GM12878 (cell line): ENCODE measurements at regions not wholly inside any gene's neighbourhood (a gene's known extent, or its start where the extent isn't known, plus 50 kb on each side); places are given as distances from the start of the nearest gene placed in this dataset.

Experiments used
- ATAC-seq: fragments of 200-7000 bp; cut with Tn5 transposase; 3 replicates; pipeline ENCODE4 v1.9.1; 2020; ENCODE audit warnings: mild to moderate bottlenecking, moderate library complexity
- BruUV-seq: library from RNA; stranded (reverse); fragments of 400-500 nt; replicated peaks from 2 replicates; lab custom pipeline; 2021; lab: Mats Ljungman, UMichigan
- CTCF ChIA-PET: fragments of 300-600 bp; sonication (Branson Sonifier 250); formaldehyde crosslinking; extraction: SDS; loops from one replicate; lab custom pipeline; 2021; ENCODE audit warnings: inconsistent platforms; lab: Yijun Ruan, JAX
- POLR2A ChIA-PET: fragments of 350-600 bp; formaldehyde crosslinking; extraction: SDS; loops from one replicate; lab custom pipeline; 2021; ENCODE audit warnings: inconsistent platforms; lab: Charles Lee
- RAD21 ChIA-PET: fragments of 300-600 bp; sonication (Branson Sonifier 250); formaldehyde crosslinking; loops from one replicate; lab custom pipeline; 2023; ENCODE audit warnings: antibody characterized with exemption; ENCODE audit not compliant: unreplicated experiment; lab: Charles Lee
- SMC1A ChIA-PET: fragments of 300-600 bp; sonication (Branson Sonifier 250); formaldehyde crosslinking; loops from one replicate; lab custom pipeline; 2023; ENCODE audit not compliant: unreplicated experiment, uncharacterized antibody; lab: Charles Lee
- DNase-seq: peaks from one replicate; pipeline ENCODE4 v3.0.0-alpha.2; 2011; ENCODE audit warnings: low read depth, low spot score
- FAIRE-seq: peaks from 3 replicates; lab custom pipeline; 2011; peaks lifted over from hg19 to GRCh38; lab: Jason Lieb, UNC
- H2AFZ ChIP-seq: 2 replicates; pipeline ENCODE4 v1.6.0; 2011; ENCODE audit warnings: low read depth, low read length, control low read depth; ENCODE audit not compliant: control insufficient read depth
- H3K27ac ChIP-seq: 2 replicates; pipeline ENCODE4 v1.5.1; 2011; ENCODE audit warnings: control low read depth; ENCODE audit not compliant: control insufficient read depth, insufficient read depth
- H3K27me3 ChIP-seq, 2 experiments: replicated peaks in 1 of 2; 2 replicates each; pipeline versions ENCODE4 v1.6.0 to v1.6.1; 2011; ENCODE audit warnings: low read length in 1 of 2; ENCODE audit not compliant: control insufficient read depth in 2 of 2, insufficient read depth in 2 of 2
- H3K36me3 ChIP-seq, 2 experiments: 2 replicates each; pipeline ENCODE4 v1.5.1; 2011; ENCODE audit warnings: low read length in 1 of 2; ENCODE audit not compliant: control insufficient read depth in 2 of 2, insufficient read depth in 2 of 2
- H3K4me1 ChIP-seq: 2 replicates; pipeline ENCODE4 v1.6.1; 2011; ENCODE audit warnings: mild to moderate bottlenecking, low read length, moderate library complexity, mixed read lengths; ENCODE audit not compliant: control insufficient read depth, insufficient read depth
- H3K4me2 ChIP-seq: 2 replicates; pipeline ENCODE4 v1.6.0; 2011; ENCODE audit warnings: control low read depth; ENCODE audit not compliant: control insufficient read depth, insufficient read depth
- H3K4me3 ChIP-seq: fragments of 200-600 bp; sonication (generic); 2 replicates; pipeline ENCODE4 v1.5.1; 2016
- H3K79me2 ChIP-seq: 2 replicates; pipeline ENCODE4 v1.6.0; 2011; ENCODE audit warnings: low read length; ENCODE audit not compliant: control insufficient read depth, insufficient read depth
- H3K9ac ChIP-seq: 2 replicates; pipeline ENCODE4 v1.8.0; 2011; ENCODE audit warnings: low read length, control low read depth, mixed read lengths; ENCODE audit not compliant: control insufficient read depth, insufficient read depth
- H3K9me3 ChIP-seq: replicated peaks from 3 replicates; pipeline ENCODE4 v1.5.1; 2011; ENCODE audit warnings: mild to moderate bottlenecking, low read length; ENCODE audit not compliant: control insufficient read depth, insufficient read depth
- H4K20me1 ChIP-seq: 2 replicates; pipeline ENCODE4 v1.6.0; 2011; ENCODE audit not compliant: control insufficient read depth, insufficient read depth
- BHLHE40 ChIP-seq, 2 experiments: fragments of 450-650 bp in 1 of 2; IDR thresholded peaks; 2 replicates each; pipeline ENCODE4 v1.6.1; 2011 to 2017; ENCODE audit warnings: low read depth in 2 of 2, borderline replicate concordance in 1 of 2, improper control_type of control experiment in 1 of 2, low read length in 1 of 2, mild to moderate bottlenecking in 1 of 2
- BMI1 ChIP-seq: fragments of 450-650 bp; IDR thresholded peaks from 2 replicates; pipeline ENCODE4 v1.6.1; 2016; ENCODE audit warnings: mild to moderate bottlenecking, moderate library complexity, borderline replicate concordance
- CBX5 ChIP-seq: sonication (generic); IDR thresholded peaks from 2 replicates; pipeline ENCODE4 v1.6.1; 2016; ENCODE audit warnings: low read depth, moderate library complexity, mild to moderate bottlenecking, inconsistent platforms
- EP300 ChIP-seq, 2 experiments: fragments of 150-350 bp in 1 of 2; IDR thresholded peaks; 2 replicates each; pipeline ENCODE4 v1.6.1; 2011 to 2012; ENCODE audit warnings: low read depth in 2 of 2, low read length in 2 of 2, borderline replicate concordance in 1 of 2, improper control_type of control experiment in 1 of 2, inconsistent platforms in 1 of 2; ENCODE audit not compliant: control insufficient read depth in 1 of 2
- FOXK2 ChIP-seq: fragments of 450-650 bp; IDR thresholded peaks from 2 replicates; pipeline ENCODE4 v1.6.1; 2017; ENCODE audit warnings: mild to moderate bottlenecking, moderate library complexity
- JUNB ChIP-seq: IDR thresholded peaks from 2 replicates; pipeline ENCODE4 v1.6.1; 2016; ENCODE audit warnings: antibody characterized with exemption, mild to moderate bottlenecking
- KDM1A ChIP-seq: fragments of 200-600 bp; sonication (generic); IDR thresholded peaks from 2 replicates; pipeline ENCODE4 v1.6.1; 2016; ENCODE audit warnings: borderline replicate concordance
- NBN ChIP-seq: fragments of 450-650 bp; IDR thresholded peaks from 2 replicates; pipeline ENCODE4 v1.6.1; 2016
- NR2C1 ChIP-seq: fragments of 450-650 bp; IDR thresholded peaks from 2 replicates; pipeline ENCODE4 v1.6.1; 2017; ENCODE audit warnings: antibody characterized with exemption, mild to moderate bottlenecking, moderate library complexity
- POLR2A ChIP-seq: IDR thresholded peaks from 2 replicates; pipeline ENCODE4 v1.6.1; 2011; ENCODE audit warnings: low read depth, mild to moderate bottlenecking, low read length
- RCOR1 ChIP-seq: conservative IDR thresholded peaks from 2 replicates; pipeline ENCODE4 v1.6.1; 2012; ENCODE audit warnings: low read depth, low read length, improper control_type of control experiment
- STAT3 ChIP-seq: IDR thresholded peaks from 2 replicates; pipeline ENCODE4 v1.6.1; 2011; ENCODE audit warnings: low read depth, low read length, improper control_type of control experiment
- WGBS: methylation state at CpG from one replicate; pipeline ENCODE4 v1.1.6; 2016; ENCODE audit warnings: low lambda C conversion rate; ENCODE audit not compliant: insufficient replicate concordance, insufficient coverage; ENCODE audit errors: missing lambda C conversion rate; 5-methylcytosine and 5-hydroxymethylcytosine counted together
- in situ Hi-C: fragments of 300-500 bp; cut with MboI; formaldehyde crosslinking; loops from 9 replicates; pipeline ENCODE4 v1.14.3; 2018; ENCODE audit warnings: mixed read lengths
- intact Hi-C: fragments of 100-400 bp; cut with micrococcal nuclease; formaldehyde crosslinking; loops from one replicate; pipeline ENCODE4 v1.14.2; 2022; ENCODE audit not compliant: unreplicated experiment
- TF ChIP-seq, protein P1 (sequence below): fragments of 150-350 bp; IDR thresholded peaks from 2 replicates; pipeline ENCODE4 v1.6.1; 2014; ENCODE audit warnings: mild to moderate bottlenecking, low read depth, low read length
- TF ChIP-seq, protein P2 (sequence below): IDR thresholded peaks from 2 replicates; pipeline ENCODE4 v1.6.1; 2012; ENCODE audit warnings: low read depth, low read length, improper control_type of control experiment
- TF ChIP-seq, protein P3 (sequence below): fragments of 150-350 bp; IDR thresholded peaks from 2 replicates; pipeline ENCODE4 v1.6.1; 2016; ENCODE audit warnings: low read depth, low read length

DNA sequence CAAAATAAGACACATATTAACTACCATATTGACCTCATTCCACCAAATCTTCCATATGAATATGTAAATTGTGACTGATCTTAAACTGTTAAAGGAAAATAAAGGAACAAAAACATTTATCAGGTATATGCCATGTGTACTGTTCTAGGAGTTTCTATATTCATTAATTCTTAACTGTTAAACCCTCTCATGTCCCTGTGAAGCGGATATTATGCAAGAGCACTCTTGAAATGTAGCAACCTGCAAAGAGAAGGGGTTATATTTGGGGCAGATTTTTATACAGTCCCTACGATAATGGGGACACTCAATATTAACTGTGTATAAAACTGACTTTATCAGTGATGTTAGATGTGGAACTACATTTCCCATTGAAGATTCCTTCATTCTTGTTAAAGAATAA, 184.9 kb upstream of the OR13F1 start:
- ChIA-PET CTCF (no interaction called here), POLR2A (no interaction called here), RAD21 (no interaction called here), SMC1A (no interaction called here)
- Histone ChIP-seq H3K36me3 (no peaks in the 10 kb centered on the region), H3K4me3 (no peak overlapping the region), H3K4me2 (no peak overlapping the region), H3K79me2 (no peaks in the 10 kb centered on the region), H3K4me1 (no peaks in the 10 kb centered on the region), H3K27ac (no peak overlapping the region), H4K20me1 (no peaks in the 10 kb centered on the region), H3K27me3 (no peaks in the 10 kb centered on the region), H2AFZ (no peak overlapping the region), H3K9ac (no peak overlapping the region), H3K9me3 (no peaks in the 10 kb centered on the region)
- no TSS peak for BruUV-seq
- ATAC-seq: no peak
- intact Hi-C loops (no loop called here), in situ Hi-C loops (no loop called here)
- no peak for FAIRE-seq
- WGBS: 20% methylated on average over 2 of the region's 2 CpGs
- no peak for DNase-seq
- TF ChIP-seq BHLHE40 (IDR thresholded peaks at IDR 0.05; ENCODE audit: borderline replicate concordance in 1 of 2, low read depth in 2 of 2, low read length in 1 of 2) (no peak), POLR2A (no peak), CBX5 (no peak), NBN (no peak), BMI1 (no peak), FOXK2 (no peak), KDM1A (no peak), JUNB (no peak), EP300 (IDR thresholded peaks at IDR 0.05; ENCODE audit: borderline replicate concordance in 1 of 2, control insufficient read depth in 1 of 2, low read depth in 2 of 2, low read length in 2 of 2) (no peak), NR2C1 (no peak), STAT3 (no peak), RCOR1 (no peak)
- TF ChIP-seq, protein P1, sequence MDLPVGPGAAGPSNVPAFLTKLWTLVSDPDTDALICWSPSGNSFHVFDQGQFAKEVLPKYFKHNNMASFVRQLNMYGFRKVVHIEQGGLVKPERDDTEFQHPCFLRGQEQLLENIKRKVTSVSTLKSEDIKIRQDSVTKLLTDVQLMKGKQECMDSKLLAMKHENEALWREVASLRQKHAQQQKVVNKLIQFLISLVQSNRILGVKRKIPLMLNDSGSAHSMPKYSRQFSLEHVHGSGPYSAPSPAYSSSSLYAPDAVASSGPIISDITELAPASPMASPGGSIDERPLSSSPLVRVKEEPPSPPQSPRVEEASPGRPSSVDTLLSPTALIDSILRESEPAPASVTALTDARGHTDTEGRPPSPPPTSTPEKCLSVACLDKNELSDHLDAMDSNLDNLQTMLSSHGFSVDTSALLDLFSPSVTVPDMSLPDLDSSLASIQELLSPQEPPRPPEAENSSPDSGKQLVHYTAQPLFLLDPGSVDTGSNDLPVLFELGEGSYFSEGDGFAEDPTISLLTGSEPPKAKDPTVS: no peak
- TF ChIP-seq, protein P2, sequence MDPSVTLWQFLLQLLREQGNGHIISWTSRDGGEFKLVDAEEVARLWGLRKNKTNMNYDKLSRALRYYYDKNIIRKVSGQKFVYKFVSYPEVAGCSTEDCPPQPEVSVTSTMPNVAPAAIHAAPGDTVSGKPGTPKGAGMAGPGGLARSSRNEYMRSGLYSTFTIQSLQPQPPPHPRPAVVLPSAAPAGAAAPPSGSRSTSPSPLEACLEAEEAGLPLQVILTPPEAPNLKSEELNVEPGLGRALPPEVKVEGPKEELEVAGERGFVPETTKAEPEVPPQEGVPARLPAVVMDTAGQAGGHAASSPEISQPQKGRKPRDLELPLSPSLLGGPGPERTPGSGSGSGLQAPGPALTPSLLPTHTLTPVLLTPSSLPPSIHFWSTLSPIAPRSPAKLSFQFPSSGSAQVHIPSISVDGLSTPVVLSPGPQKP: no peak
- TF ChIP-seq, protein P3, sequence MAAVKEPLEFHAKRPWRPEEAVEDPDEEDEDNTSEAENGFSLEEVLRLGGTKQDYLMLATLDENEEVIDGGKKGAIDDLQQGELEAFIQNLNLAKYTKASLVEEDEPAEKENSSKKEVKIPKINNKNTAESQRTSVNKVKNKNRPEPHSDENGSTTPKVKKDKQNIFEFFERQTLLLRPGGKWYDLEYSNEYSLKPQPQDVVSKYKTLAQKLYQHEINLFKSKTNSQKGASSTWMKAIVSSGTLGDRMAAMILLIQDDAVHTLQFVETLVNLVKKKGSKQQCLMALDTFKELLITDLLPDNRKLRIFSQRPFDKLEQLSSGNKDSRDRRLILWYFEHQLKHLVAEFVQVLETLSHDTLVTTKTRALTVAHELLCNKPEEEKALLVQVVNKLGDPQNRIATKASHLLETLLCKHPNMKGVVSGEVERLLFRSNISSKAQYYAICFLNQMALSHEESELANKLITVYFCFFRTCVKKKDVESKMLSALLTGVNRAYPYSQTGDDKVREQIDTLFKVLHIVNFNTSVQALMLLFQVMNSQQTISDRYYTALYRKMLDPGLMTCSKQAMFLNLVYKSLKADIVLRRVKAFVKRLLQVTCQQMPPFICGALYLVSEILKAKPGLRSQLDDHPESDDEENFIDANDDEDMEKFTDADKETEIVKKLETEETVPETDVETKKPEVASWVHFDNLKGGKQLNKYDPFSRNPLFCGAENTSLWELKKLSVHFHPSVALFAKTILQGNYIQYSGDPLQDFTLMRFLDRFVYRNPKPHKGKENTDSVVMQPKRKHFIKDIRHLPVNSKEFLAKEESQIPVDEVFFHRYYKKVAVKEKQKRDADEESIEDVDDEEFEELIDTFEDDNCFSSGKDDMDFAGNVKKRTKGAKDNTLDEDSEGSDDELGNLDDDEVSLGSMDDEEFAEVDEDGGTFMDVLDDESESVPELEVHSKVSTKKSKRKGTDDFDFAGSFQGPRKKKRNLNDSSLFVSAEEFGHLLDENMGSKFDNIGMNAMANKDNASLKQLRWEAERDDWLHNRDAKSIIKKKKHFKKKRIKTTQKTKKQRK: no peak
